Ascending aorta (tissue), 2 donors: ENCODE measurements at regions not wholly inside any gene's neighbourhood (a gene's known extent, or its start where the extent isn't known, plus 50 kb on each side); places are given as distances from the start of the nearest gene placed in this dataset.

Source experiments
- DNase-seq, 2 donors: peaks; one replicate each; pipeline ENCODE4 v3.0.0-alpha.2; 2019; ENCODE audit warnings: low spot score in 2 of 2
- H3K27ac ChIP-seq, 2 donors: fragments of 200-600 bp; sonication (generic); one replicate each; pipeline ENCODE4 v1.5.1; 2016 to 2017; ENCODE audit warnings: mild to moderate bottlenecking in 1 of 2
- H3K27me3 ChIP-seq: fragments of 200-600 bp; sonication (generic); one replicate; pipeline ENCODE4 v1.5.1; 2017
- H3K36me3 ChIP-seq, 2 donors: fragments of 200-600 bp; sonication (generic); one replicate each; pipeline ENCODE4 v1.5.1; 2016
- H3K4me1 ChIP-seq, 2 donors: fragments of 200-600 bp; sonication (generic); one replicate each; pipeline ENCODE4 v1.5.1; 2016 to 2017; ENCODE audit warnings: mild to moderate bottlenecking in 1 of 2
- H3K4me3 ChIP-seq, 2 donors: fragments of 200-600 bp; sonication (generic); one replicate each; pipeline ENCODE4 v1.5.1; 2016 to 2017; ENCODE audit warnings: mild to moderate bottlenecking in 1 of 2
- H3K9me3 ChIP-seq, 2 donors: fragments of 200-600 bp; sonication (generic); one replicate each; pipeline ENCODE4 v1.5.1; 2016
- intact Hi-C: fragments of 100-400 bp; cut with DNase I; formaldehyde crosslinking; loops from one replicate; pipeline ENCODE4 v1.15.1; 2023
- TF ChIP-seq, protein P1 (sequence below), 3 experiments: fragments of 200-600 bp in 2 of 3; fragments of 450-650 bp in 1 of 3; sonication (generic) in 2 of 3; IDR thresholded peaks; one replicate each; pipeline ENCODE4 v1.5.1; 2016 to 2019; ENCODE audit warnings: antibody characterized with exemption in 3 of 3, mild to moderate bottlenecking in 1 of 3, moderate library complexity in 1 of 3

DNA sequence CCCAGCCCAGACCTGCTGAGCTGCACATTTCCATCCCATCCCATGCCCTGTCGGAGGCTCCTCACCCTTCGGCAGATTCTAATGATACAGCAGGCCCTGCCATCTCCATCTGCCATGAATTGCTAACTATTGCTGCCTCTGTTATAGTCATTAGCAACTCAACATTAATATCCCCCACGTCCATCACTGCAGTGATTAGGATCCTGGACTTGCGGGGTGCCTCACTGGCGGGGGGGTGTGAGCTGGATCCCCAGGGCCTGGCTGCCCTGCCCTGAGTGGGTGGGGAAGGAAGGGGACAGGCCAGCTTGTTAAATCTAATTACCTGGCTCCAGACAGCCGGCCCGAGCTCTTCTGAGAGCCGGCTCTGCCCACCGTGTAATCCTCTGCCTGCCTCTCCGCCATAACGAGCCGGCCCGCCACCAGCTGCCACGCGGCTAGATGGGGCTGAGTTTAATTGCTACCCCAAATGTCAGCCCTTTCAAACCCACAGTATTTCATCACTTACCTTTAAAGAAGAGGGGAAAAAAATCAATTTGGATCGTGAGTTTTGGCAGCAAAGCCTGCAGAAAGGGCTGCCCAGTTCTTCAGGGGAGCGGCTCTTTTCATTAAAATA lies 227.3 kb upstream of the CSF3R start:
- intact Hi-C loops, result no loop called here
- H3K27me3 ChIP-seq, result no peaks in the 10 kb centered on the region

DNA sequence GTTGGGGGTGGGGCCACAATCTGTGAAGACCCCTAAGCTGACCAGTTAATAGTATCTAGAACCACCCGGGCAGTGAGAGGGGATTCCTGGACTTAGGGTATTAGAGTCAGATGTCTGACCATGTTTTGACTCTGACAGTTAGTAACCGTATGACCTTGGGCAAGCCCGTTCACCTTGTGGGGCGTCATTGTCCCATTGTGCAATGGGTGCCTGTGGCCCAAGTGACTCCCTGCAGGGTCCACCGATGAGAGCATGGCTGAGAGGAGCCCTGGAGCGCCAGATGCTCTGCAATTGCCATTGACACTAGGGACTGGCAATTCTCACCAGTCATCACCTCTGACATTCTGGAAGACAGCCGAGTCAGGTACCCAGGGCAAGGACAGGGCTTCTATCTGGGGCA lies 225.9 kb upstream of the CSF3R start:
- Histone ChIP-seq H3K27ac (no peak overlapping the region), H3K27me3 (no peaks in the 10 kb centered on the region), H3K4me1 (no peaks in the 10 kb centered on the region), H3K4me3 (no peak overlapping the region), H3K9me3 (no peaks in the 10 kb centered on the region), H3K36me3 (no peaks in the 10 kb centered on the region)
- DNase-seq, result no peak
- intact Hi-C loops, result no loop called here
- TF ChIP-seq, protein P1, sequence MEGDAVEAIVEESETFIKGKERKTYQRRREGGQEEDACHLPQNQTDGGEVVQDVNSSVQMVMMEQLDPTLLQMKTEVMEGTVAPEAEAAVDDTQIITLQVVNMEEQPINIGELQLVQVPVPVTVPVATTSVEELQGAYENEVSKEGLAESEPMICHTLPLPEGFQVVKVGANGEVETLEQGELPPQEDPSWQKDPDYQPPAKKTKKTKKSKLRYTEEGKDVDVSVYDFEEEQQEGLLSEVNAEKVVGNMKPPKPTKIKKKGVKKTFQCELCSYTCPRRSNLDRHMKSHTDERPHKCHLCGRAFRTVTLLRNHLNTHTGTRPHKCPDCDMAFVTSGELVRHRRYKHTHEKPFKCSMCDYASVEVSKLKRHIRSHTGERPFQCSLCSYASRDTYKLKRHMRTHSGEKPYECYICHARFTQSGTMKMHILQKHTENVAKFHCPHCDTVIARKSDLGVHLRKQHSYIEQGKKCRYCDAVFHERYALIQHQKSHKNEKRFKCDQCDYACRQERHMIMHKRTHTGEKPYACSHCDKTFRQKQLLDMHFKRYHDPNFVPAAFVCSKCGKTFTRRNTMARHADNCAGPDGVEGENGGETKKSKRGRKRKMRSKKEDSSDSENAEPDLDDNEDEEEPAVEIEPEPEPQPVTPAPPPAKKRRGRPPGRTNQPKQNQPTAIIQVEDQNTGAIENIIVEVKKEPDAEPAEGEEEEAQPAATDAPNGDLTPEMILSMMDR (IDR thresholded peaks at IDR 0.05), result no peak

More for the DNA sequence above, 227.3 kb upstream of the CSF3R start:
- TF ChIP-seq, protein P1 (IDR thresholded peaks at IDR 0.05), result no peak
- no peaks in the 10 kb centered on the region for H3K9me3 ChIP-seq
- no peak overlapping the region for H3K27ac ChIP-seq
- H3K36me3 ChIP-seq, result no peaks in the 10 kb centered on the region
- H3K4me3 ChIP-seq, result no peak overlapping the region
- no peaks in the 10 kb centered on the region for H3K4me1 ChIP-seq
- DNase-seq, result no peak

DNA sequence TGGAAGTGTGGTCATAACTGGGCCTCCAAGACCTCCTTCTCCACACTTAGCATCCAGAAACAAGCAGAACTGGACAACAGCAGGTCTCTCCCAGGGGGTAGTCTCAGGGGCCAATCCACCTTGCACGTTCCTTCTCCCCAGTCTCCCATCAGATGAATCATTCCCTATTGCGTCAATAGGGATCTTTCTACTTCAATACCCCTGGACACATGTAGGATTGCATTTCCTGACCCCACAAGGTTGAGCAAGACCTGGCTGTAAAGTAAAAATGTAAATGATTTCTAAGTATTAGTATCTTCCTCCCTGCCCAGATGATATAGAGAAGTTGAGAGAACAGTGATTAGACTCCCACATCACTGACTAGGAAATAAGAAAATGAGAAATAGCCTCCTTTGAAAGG lies 224.5 kb upstream of the CSF3R start:
- Histone ChIP-seq H3K27ac (no peak overlapping the region), H3K4me1 (no peaks in the 10 kb centered on the region), H3K36me3 (no peaks in the 10 kb centered on the region), H3K9me3 (no peaks in the 10 kb centered on the region), H3K27me3 (no peaks in the 10 kb centered on the region), H3K4me3 (no peak overlapping the region)
- intact Hi-C loops, result no loop called here
- TF ChIP-seq, protein P1 (IDR thresholded peaks at IDR 0.05), result no peak
- DNase-seq, result no peak

DNA sequence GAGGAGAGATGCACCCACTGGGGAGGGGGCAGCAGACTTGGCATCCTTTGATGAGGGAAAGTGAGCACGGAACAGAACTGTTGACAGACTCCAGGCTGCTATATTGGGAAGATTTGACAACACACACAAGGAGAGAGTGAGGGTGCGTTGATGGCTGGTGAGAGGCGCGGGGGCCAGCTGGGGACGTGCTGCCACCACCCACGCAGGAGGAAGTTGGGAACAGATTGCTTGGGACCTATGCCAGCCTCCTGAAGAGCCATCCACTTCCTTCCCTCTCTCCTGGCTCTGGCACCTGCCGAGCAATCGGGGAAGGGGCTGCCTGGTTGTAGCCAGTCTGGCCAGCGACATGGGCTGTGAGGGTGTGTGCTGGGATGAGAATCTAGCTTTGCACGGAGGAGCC lies 223.7 kb upstream of the CSF3R start:
- Histone ChIP-seq H3K9me3 (no peaks in the 10 kb centered on the region), H3K27me3 (no peaks in the 10 kb centered on the region)
- intact Hi-C loops, result no loop called here

DNA sequence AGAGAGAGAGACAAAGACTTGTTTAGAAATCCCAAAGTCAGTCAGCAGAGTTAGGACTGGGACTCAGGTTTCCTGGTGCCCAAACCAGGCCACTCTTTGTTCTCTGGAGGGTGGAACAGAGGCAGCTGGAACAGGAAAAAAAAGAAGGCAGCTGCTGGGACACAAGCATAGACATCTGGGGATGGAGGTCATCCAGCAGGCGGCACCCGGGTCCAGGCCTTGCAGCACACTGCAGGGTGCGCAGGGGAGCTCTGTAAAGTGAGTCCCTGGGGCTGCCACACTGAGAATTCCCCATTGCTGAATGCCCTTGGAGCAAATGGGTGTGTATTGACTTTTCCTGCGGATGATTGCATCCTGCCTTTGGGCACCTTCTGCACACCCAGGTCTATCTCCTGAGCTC lies 222.9 kb upstream of the CSF3R start:
- Histone ChIP-seq H3K4me3 (no peak overlapping the region), H3K4me1 (no peaks in the 10 kb centered on the region), H3K27ac (no peak overlapping the region), H3K27me3 (no peaks in the 10 kb centered on the region), H3K36me3 (no peaks in the 10 kb centered on the region), H3K9me3 (no peaks in the 10 kb centered on the region)
- TF ChIP-seq, protein P1 (IDR thresholded peaks at IDR 0.05), result no peak
- intact Hi-C loops, result no loop called here
- no peak for DNase-seq

More for the DNA sequence above, 223.7 kb upstream of the CSF3R start:
- TF ChIP-seq, protein P1 (IDR thresholded peaks at IDR 0.05), result no peak
- Histone ChIP-seq H3K4me3 (no peak overlapping the region), H3K4me1 (no peaks in the 10 kb centered on the region), H3K27ac (no peak overlapping the region), H3K36me3 (no peaks in the 10 kb centered on the region)
- no peak for DNase-seq
